Testis (tissue), 2 donors: ENCODE measurements at regions not wholly inside any gene's neighbourhood (a gene's known extent, or its start where the extent isn't known, plus 50 kb on each side); places are given as distances from the start of the nearest gene placed in this dataset.

ENCODE experiments used
- DNase-seq: peaks from one replicate; pipeline ENCODE4 v3.0.0-alpha.2; 2019
- H3K27ac ChIP-seq, 2 donors: fragments of 200-600 bp; sonication (generic); one replicate each; pipeline ENCODE4 v1.5.1; 2019
- H3K27me3 ChIP-seq: fragments of 200-600 bp; sonication (generic); one replicate; pipeline ENCODE4 v1.5.1; 2019
- H3K36me3 ChIP-seq: fragments of 200-600 bp; sonication (generic); one replicate; pipeline ENCODE4 v1.5.1; 2017; ENCODE audit warnings: low read depth; ENCODE audit errors: missing control alignments
- H3K4me1 ChIP-seq: fragments of 200-600 bp; sonication (generic); one replicate; pipeline ENCODE4 v1.5.1; 2019
- H3K4me3 ChIP-seq, 2 donors: fragments of 200-600 bp; sonication (generic); one replicate each; pipeline ENCODE4 v1.5.1; 2017 to 2019
- H3K9me3 ChIP-seq: fragments of 200-600 bp; sonication (generic); one replicate; pipeline ENCODE4 v1.5.1; 2017
- POLR2A ChIP-seq: fragments of 450-650 bp; IDR thresholded peaks from one replicate; pipeline ENCODE4 v1.6.1; 2017; ENCODE audit warnings: antibody characterized with exemption, mild to moderate bottlenecking, moderate library complexity
- WGBS, 2 donors: methylation state at CpG; one replicate each; pipeline ENCODE4 v1.1.5; 2018; 5-methylcytosine and 5-hydroxymethylcytosine counted together
- intact Hi-C: fragments of 100-400 bp; cut with DNase I; formaldehyde crosslinking; loops from one replicate; pipeline ENCODE4 v1.15.1; 2023; ENCODE audit warnings: low total_unique reads
- TF ChIP-seq, protein P1 (sequence below), 3 experiments: fragments of 450-650 bp in 2 of 3; fragments of 200-600 bp in 1 of 3; sonication (generic) in 1 of 3; IDR thresholded peaks; one replicate each; pipeline ENCODE4 v1.5.1; 2016 to 2019; ENCODE audit warnings: antibody characterized with exemption in 3 of 3, mild to moderate bottlenecking in 2 of 3, moderate library complexity in 1 of 3

DNA sequence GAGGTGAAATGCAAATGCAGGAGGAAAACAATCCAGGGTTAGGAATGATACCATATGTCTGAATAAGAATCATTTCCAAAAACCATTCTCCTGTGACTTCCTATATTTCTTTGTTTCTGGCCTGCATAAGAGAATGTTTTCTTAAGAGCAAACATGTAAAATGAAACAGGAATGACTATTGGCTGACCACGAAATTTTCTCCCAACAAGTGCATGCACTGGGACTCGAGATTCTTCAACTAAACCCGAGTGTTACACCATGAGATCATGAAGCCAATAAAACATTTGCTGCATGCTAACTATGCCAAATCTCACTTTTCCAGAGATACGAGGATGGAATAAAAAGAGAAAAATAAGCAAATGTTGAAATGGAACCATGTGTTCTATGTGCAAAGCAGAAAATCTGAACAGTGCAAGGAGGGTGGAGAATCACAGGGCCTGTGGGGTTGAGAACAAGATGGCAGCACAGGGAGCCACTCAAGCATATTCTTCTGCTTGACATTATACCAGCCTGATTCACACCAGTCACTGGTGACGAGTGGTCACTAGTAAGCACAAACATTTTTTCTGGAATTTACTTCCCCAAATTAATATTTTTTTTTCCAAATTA, 212.2 kb upstream of the FOXA2 start:
- intact Hi-C loops = no loop called here
- peak overlapping the region; percentile 52 to 65 for H3K27ac ChIP-seq
- no peak overlapping the region for H3K4me3 ChIP-seq
- no peaks in the 10 kb centered on the region for H3K36me3 ChIP-seq
- no peak for TF ChIP-seq POLR2A
- TF ChIP-seq, protein P1, sequence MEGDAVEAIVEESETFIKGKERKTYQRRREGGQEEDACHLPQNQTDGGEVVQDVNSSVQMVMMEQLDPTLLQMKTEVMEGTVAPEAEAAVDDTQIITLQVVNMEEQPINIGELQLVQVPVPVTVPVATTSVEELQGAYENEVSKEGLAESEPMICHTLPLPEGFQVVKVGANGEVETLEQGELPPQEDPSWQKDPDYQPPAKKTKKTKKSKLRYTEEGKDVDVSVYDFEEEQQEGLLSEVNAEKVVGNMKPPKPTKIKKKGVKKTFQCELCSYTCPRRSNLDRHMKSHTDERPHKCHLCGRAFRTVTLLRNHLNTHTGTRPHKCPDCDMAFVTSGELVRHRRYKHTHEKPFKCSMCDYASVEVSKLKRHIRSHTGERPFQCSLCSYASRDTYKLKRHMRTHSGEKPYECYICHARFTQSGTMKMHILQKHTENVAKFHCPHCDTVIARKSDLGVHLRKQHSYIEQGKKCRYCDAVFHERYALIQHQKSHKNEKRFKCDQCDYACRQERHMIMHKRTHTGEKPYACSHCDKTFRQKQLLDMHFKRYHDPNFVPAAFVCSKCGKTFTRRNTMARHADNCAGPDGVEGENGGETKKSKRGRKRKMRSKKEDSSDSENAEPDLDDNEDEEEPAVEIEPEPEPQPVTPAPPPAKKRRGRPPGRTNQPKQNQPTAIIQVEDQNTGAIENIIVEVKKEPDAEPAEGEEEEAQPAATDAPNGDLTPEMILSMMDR (IDR thresholded peaks at IDR 0.05) = no peak
- DNase-seq = no peak
- 57 to 76% methylated on average over 5 of the region's 5 CpGs for WGBS, 2 donors
- no peaks in the 10 kb centered on the region for H3K27me3 ChIP-seq
- H3K9me3 ChIP-seq = no peaks in the 10 kb centered on the region
- H3K4me1 ChIP-seq = peaks cover 22% of the 10 kb centered on the region

DNA sequence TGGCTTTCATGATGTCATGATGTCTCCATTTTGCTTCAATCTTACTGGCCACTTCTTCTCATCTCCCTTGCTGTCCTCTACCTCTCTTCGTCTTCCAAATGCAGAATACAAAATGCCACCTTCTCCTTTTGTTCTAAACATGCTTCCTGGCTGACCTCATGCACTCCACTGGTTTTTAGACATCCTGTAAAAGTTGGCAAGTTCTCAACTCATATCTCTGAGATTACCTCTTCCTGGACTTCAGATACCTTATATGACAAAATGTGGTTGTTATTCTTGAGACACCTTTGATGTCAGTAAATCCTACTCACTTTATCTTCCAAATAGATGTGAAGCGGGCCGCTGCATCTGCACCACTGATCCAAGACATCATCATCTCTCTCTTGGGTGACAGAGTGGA, 212.7 kb upstream of the FOXA2 start:
- DNase-seq = no peak
- intact Hi-C loops = no loop called here
- Histone ChIP-seq H3K9me3 (no peaks in the 10 kb centered on the region), H3K27me3 (no peaks in the 10 kb centered on the region), H3K4me1 (peaks cover 22% of the 10 kb centered on the region), H3K27ac (peak overlapping the region in 1 of 2 donors; percentile 65), H3K4me3 (no peak overlapping the region), H3K36me3 (no peaks in the 10 kb centered on the region)
- TF ChIP-seq POLR2A = no peak
- TF ChIP-seq, protein P1 (IDR thresholded peaks at IDR 0.05) = no peak
- 79 to 90% methylated on average over 3 of the region's 3 CpGs for WGBS, 2 donors

DNA sequence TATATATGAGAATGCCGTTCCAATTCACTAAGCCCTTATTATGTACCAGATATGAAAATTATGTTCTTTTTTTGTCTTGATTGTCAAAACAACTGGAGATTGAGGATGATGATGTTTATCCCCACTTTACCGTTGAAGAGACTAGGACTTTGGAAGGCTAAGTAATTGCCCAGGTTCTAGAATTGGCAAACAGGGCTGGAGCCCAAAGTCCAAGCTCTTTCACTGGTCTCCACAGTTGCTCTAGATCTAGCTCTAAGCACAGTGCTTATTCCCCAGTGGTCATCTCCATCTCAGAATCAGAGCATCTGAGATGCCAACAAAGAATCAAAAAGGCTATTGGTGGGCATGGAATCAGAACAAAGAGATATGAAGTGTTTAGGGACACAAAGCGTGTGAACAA, 215.3 kb upstream of the FOXA2 start:
- Histone ChIP-seq H3K36me3 (no peaks in the 10 kb centered on the region), H3K27ac (no peak overlapping the region), H3K27me3 (no peaks in the 10 kb centered on the region), H3K9me3 (no peaks in the 10 kb centered on the region), H3K4me3 (no peak overlapping the region), H3K4me1 (peaks cover 19% of the 10 kb centered on the region)
- no peak for DNase-seq
- 82 to 89% methylated on average over 3 of the region's 3 CpGs for WGBS, 2 donors
- intact Hi-C loops = no loop called here
- TF ChIP-seq, protein P1 (IDR thresholded peaks at IDR 0.05) = no peak
- no peak for TF ChIP-seq POLR2A

DNA sequence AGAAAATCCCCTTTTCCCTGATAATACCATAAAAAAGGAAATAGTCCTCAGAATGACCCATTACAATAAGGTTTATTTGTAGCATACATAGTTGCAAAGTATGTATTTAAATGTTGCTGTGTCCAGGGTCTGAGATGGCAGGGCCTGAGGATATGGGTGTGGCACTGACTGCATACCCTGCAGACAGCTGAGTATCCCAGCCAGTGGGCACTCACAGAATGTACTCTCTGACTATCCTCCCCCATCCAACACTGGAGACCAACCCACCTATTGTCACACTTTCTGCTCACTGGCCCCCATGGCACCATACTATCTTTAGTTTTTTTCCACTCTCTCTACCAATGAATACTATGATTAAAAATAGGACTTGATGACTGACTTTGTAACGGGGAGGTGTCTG, 215.8 kb upstream of the FOXA2 start:
- intact Hi-C loops = no loop called here
- no peak for TF ChIP-seq POLR2A
- WGBS, 2 donors = 70 to 95% methylated on average over 1 of the region's 1 CpG

DNA sequence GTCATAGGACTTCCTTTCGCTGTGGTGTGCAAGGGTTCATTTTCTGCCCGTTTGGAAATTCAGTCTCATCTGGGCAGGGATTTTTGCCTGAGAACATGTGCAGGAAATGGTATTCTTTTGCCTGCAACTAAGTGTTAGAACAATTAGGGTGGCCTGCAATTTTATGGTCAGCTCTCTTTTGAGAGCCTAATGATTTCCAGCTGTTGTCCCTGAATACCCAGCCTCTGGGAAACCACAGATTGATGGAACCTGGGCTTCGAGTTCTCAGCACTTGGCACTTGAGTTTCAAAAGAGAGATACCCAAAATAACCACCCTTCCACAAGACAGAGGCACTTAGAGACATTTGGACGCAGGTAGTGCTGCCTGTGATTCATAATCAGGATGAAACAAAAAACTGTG, 217.2 kb upstream of the FOXA2 start:
- H3K9me3 ChIP-seq = no peaks in the 10 kb centered on the region
- no peaks in the 10 kb centered on the region for H3K36me3 ChIP-seq
- no peak overlapping the region for H3K27ac ChIP-seq
- 66 to 74% methylated on average over 4 of the region's 4 CpGs for WGBS, 2 donors
- intact Hi-C loops = no loop called here
- DNase-seq = no peak
- TF ChIP-seq, protein P1 (IDR thresholded peaks at IDR 0.05) = no peak
- no peak for TF ChIP-seq POLR2A
- no peak overlapping the region for H3K4me3 ChIP-seq
- H3K4me1 ChIP-seq = peaks cover under 1% of the 10 kb centered on the region
- H3K27me3 ChIP-seq = no peaks in the 10 kb centered on the region

More for the DNA sequence above, 215.8 kb upstream of the FOXA2 start:
- no peak for DNase-seq
- Histone ChIP-seq H3K4me1 (peaks cover 15% of the 10 kb centered on the region), H3K27me3 (no peaks in the 10 kb centered on the region), H3K36me3 (no peaks in the 10 kb centered on the region), H3K4me3 (no peak overlapping the region), H3K9me3 (no peaks in the 10 kb centered on the region), H3K27ac (no peak overlapping the region)
